OCI-LY1 (cell line): ENCODE measurements at regions not wholly inside any gene's neighbourhood (a gene's known extent, or its start where the extent isn't known, plus 50 kb on each side); places are given as distances from the start of the nearest gene placed in this dataset.

Source experiments
- CTCF ChIP-seq: fragments of 200-600 bp; sonication (generic), shearing (Covaris generic); IDR thresholded peaks from 2 replicates; pipeline ENCODE4 v1.5.1; 2017; ENCODE audit warnings: mild to moderate bottlenecking, antibody characterized with exemption, low read length, moderate library complexity, mixed read lengths
- EZH2 ChIP-seq: fragments of 200-600 bp; sonication (generic), shearing (Covaris generic); IDR thresholded peaks from 2 replicates; pipeline ENCODE4 v1.8.0; 2017; ENCODE audit warnings: borderline replicate concordance, mixed run types, mild to moderate bottlenecking, antibody characterized with exemption, low read length, moderate library complexity, mixed read lengths

- TF ChIP-seq CTCF (no peak), EZH2 (no peak)
These were observed 267.7 kb upstream of the C1orf87 start for GRCh38 chr1:60341274-60341673.
